ENCODE measurements at regions not wholly inside any gene's neighbourhood (a gene's known extent, or its start where the extent isn't known, plus 50 kb on each side); places are given as distances from the start of the nearest gene placed in this dataset.

GRCh38 chr1:80668372-80668771, 1132.4 kb upstream of the ADGRL2 start:
- DNase-seq = no peak

- DNase-seq = no peak
These were observed 1134.7 kb upstream of the ADGRL2 start for GRCh38 chr1:80666073-80666472.

GRCh38 chr1:80659161-80659560, 1141.6 kb upstream of the ADGRL2 start:
- DNase-seq = no peak

GRCh38 chr1:80657707-80658106, 1143.0 kb upstream of the ADGRL2 start:
- DNase-seq = no peak

- no peak for DNase-seq
These were observed 1143.6 kb upstream of the ADGRL2 start for GRCh38 chr1:80657044-80657643.

GRCh38 chr1:80656641-80657040, 1144.1 kb upstream of the ADGRL2 start:
- no peak for DNase-seq

- DNase-seq = no peak
These were observed 1144.6 kb upstream of the ADGRL2 start for GRCh38 chr1:80656014-80656636.

GRCh38 chr1:80646053-80646452, 1154.7 kb upstream of the ADGRL2 start:
- DNase-seq = no peak

GRCh38 chr1:80645621-80646020, 1155.1 kb upstream of the ADGRL2 start:
- no peak for DNase-seq

- DNase-seq = no peak
These were observed 1159.8 kb upstream of the ADGRL2 start for GRCh38 chr1:80640978-80641377.

GRCh38 chr1:80639777-80640533, 1160.8 kb upstream of the ADGRL2 start:
- DNase-seq = no peak

GRCh38 chr1:80633947-80634706, 1166.6 kb upstream of the ADGRL2 start:
- no peak for DNase-seq

GRCh38 chr1:80632284-80632683, 1168.5 kb upstream of the ADGRL2 start:
- DNase-seq = no peak

- DNase-seq = no peak
These were observed 1171.4 kb upstream of the ADGRL2 start for GRCh38 chr1:80629304-80629837.

- no peak for DNase-seq
These were observed 1176.1 kb upstream of the ADGRL2 start for GRCh38 chr1:80624682-80625081.

- no peak for DNase-seq
These were observed 1193.7 kb upstream of the ADGRL2 start for GRCh38 chr1:80607064-80607463.

- DNase-seq = no peak
These were observed 1206.7 kb upstream of the ADGRL2 start for GRCh38 chr1:80594013-80594412.

GRCh38 chr1:80593197-80593596, 1207.5 kb upstream of the ADGRL2 start:
- DNase-seq = no peak

GRCh38 chr1:80582980-80583379, 1217.8 kb upstream of the ADGRL2 start:
- DNase-seq = no peak

GRCh38 chr1:80579055-80579454, 1221.7 kb upstream of the ADGRL2 start:
- no peak for DNase-seq

- no peak for DNase-seq
These were observed 1233.9 kb upstream of the ADGRL2 start for GRCh38 chr1:80566867-80567266.

- no peak for DNase-seq
These were observed 1234.6 kb upstream of the ADGRL2 start for GRCh38 chr1:80566123-80566522.

GRCh38 chr1:80565406-80565805, 1235.3 kb upstream of the ADGRL2 start:
- no peak for DNase-seq
